ENCODE measurements at regions not wholly inside any gene's neighbourhood (a gene's known extent, or its start where the extent isn't known, plus 50 kb on each side); places are given as distances from the start of the nearest gene placed in this dataset.

DNA sequence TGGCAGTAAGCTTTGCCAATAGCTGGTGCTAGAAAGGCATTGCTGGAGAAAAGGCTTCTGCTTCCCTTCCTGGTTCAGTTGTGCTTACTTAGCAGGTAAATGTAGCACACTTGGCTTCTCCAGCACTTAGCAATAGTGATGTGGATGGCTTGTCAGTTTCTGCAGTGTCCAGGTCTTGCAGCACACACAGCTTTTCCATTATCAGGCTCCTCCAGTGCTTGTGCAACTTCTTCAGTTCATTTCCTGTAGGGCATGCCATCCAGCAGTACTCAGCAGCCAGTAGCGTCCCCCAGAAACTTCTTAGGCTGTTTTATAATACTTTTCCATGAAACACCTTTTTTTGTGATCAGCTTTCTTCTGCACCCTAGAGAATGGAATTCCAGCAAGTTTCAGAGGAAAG is 154.6 kb downstream of the SLC6A15 start:
- DNase-seq (ENCODE audit: low spot score), result no peak
- in situ Hi-C loops (cut with MboI; ENCODE audit: low sequenced_read_pairs, unreplicated experiment), result no loop called here
- no peak for TF ChIP-seq CTCF (IDR thresholded peaks at IDR 0.05; ENCODE audit: borderline replicate concordance, control extremely low read depth, extremely low read depth, insufficient read depth, missing control alignments)

DNA sequence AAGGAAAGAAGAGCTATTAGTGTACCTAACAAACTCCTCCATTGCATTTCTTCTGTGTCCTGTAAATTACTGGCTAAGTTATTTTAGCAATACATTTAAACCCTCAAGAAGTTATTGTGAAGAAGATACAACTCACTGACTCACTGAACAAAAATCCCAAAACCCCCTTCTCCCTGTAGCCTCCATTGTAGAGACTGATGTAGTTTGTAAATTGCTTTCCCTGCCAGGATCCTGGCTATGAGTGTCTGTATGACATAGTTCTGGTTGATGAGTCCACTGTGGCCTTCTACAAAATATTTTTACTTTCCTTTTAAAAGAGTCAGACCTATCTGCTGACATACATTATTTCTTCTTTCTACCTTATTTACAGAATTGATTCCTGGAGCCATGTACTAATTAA is 155.6 kb downstream of the SLC6A15 start:
- TF ChIP-seq CTCF (IDR thresholded peaks at IDR 0.05; ENCODE audit: borderline replicate concordance, control extremely low read depth, extremely low read depth, insufficient read depth, missing control alignments), result no peak
- no peak for DNase-seq (ENCODE audit: low spot score)
- in situ Hi-C loops (cut with MboI; ENCODE audit: low sequenced_read_pairs, unreplicated experiment), result no loop called here

DNA sequence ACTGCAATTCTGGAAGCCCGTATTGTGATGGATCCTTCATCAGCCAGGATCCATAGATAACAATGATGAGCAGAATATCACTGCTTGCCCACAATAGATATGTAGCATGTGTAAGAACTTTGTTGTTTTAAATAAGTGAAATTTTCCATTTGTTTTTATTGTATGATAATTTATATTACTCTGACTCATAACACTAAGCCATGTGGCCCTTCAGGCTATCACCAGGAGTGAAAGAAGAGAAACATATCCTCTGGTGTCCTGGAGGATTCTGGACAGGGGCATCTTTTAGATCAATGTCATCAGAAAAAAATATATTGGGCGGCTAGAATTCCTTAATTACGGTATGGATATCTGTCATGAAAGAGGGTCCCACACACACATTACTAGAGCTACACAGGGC is 167.5 kb downstream of the SLC6A15 start:
- TF ChIP-seq CTCF (IDR thresholded peaks at IDR 0.05; ENCODE audit: borderline replicate concordance, control extremely low read depth, extremely low read depth, insufficient read depth, missing control alignments), result no peak
- in situ Hi-C loops (cut with MboI; ENCODE audit: low sequenced_read_pairs, unreplicated experiment), result no loop called here

DNA sequence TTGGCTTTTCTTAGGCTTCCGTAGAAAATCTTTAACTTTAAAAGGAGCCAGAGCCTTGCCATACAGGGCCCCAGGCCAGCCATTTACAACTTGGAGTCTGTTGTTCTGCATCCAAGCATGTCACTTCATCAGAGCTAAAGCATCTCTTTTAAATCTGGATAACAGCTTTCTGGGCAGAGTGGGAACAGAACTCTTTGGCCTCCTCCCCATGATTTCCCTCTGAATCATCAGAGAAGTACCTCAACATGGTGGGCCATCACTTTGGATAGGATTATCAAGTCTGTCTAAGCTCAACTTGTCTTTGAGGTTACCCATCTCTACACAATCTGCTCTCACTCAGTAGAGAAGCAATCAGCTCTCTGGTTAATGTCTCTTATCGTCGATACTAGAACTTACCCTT is 170.9 kb downstream of the SLC6A15 start:
- in situ Hi-C loops (cut with MboI; ENCODE audit: low sequenced_read_pairs, unreplicated experiment), result no loop called here
- no peak for DNase-seq (ENCODE audit: low spot score)
- TF ChIP-seq CTCF (IDR thresholded peaks at IDR 0.05; ENCODE audit: borderline replicate concordance, control extremely low read depth, extremely low read depth, insufficient read depth, missing control alignments), result no peak

More for the DNA sequence above, 167.5 kb downstream of the SLC6A15 start:
- no peak for DNase-seq (ENCODE audit: low spot score)

DNA sequence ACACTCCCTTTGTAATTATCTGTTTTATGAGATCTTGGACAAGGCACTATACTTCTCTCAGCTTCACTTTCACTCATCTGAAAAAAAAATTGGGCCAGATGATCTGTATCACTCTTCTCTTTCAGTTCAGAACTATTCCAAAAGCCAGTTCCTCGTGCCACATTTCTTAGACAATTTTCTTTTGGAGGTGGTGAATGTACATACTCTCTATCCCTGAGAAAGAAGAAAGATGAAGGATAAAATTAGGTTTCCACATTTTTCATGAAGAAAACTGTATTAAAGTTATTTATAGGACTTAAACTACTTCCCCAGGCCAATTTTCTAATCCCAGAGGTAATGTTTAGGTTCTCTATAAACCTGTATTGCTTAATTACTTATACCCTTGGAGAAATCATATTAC is 171.6 kb downstream of the SLC6A15 start:
- DNase-seq (ENCODE audit: low spot score), result no peak
- in situ Hi-C loops (cut with MboI; ENCODE audit: low sequenced_read_pairs, unreplicated experiment), result no loop called here

DNA sequence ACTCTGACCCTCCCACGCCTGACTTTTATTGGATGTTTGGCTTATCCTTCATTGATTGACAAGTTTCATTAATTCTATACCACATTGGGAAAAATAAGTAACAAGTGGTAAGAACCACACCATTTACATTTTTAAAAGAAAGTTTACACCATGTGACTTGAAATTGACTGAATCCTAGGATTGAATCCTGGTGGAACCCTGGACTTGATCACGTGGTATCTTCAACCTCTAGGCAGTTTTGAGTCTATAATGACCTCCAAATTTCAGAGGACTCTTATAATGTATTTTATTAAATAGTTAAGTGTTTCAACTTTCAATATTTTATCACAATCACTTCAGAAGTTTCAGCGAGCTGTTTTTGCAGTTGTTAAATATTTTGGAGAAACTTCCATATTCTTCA is 172.0 kb downstream of the SLC6A15 start:
- in situ Hi-C loops (cut with MboI; ENCODE audit: low sequenced_read_pairs, unreplicated experiment), result no loop called here
- no peak for DNase-seq (ENCODE audit: low spot score)
- no peak for TF ChIP-seq CTCF (IDR thresholded peaks at IDR 0.05; ENCODE audit: borderline replicate concordance, control extremely low read depth, extremely low read depth, insufficient read depth, missing control alignments)

More for the DNA sequence above, 171.6 kb downstream of the SLC6A15 start:
- no peak for TF ChIP-seq CTCF (IDR thresholded peaks at IDR 0.05; ENCODE audit: borderline replicate concordance, control extremely low read depth, extremely low read depth, insufficient read depth, missing control alignments)

- DNase-seq (ENCODE audit: low spot score), result no peak
- in situ Hi-C loops (cut with MboI; ENCODE audit: low sequenced_read_pairs, unreplicated experiment), result no loop called here
- no peak for TF ChIP-seq CTCF (IDR thresholded peaks at IDR 0.05; ENCODE audit: borderline replicate concordance, control extremely low read depth, extremely low read depth, insufficient read depth, missing control alignments)
These were observed 174.1 kb downstream of the SLC6A15 start for GRCh38 chr12:84738481-84738972.
